IMR-90 (cell line): ENCODE measurements at regions not wholly inside any gene's neighbourhood (a gene's known extent, or its start where the extent isn't known, plus 50 kb on each side); places are given as distances from the start of the nearest gene placed in this dataset.

Experiments used
- ATAC-seq: fragments of 200-7000 bp; cut with Tn5 transposase; 2 replicates; pipeline ENCODE4 v1.9.1; 2020; ENCODE audit warnings: low read depth, mild to moderate bottlenecking, moderate library complexity
- BruUV-seq: library from RNA; stranded (reverse); fragments of 400-500 nt; replicated peaks from 2 replicates; lab custom pipeline; 2021; lab: Mats Ljungman, UMichigan
- CTCF ChIA-PET: fragments of 300-600 bp; formaldehyde crosslinking; extraction: SDS; loops from one replicate; lab custom pipeline; 2021; ENCODE audit warnings: antibody characterized with exemption; lab: Yijun Ruan, JAX
- POLR2A ChIA-PET: fragments of 300-600 bp; sonication (Branson Sonifier 250); formaldehyde crosslinking; loops from one replicate; lab custom pipeline; 2022; ENCODE audit warnings: antibody characterized with exemption; ENCODE audit not compliant: unreplicated experiment; lab: Charles Lee
- DNase-seq: peaks from one replicate; pipeline ENCODE4 v3.0.0; 2013
- H2AFZ ChIP-seq: replicated peaks from 2 replicates; pipeline ENCODE3; 2013; ENCODE audit warnings: low read length, mild to moderate bottlenecking; ENCODE audit not compliant: poor library complexity
- H2AK5ac ChIP-seq: 2 replicates; pipeline ENCODE4 v1.6.1; 2013; ENCODE audit warnings: low read depth, low read length, inconsistent platforms
- H2AK9ac ChIP-seq: replicated peaks from 2 replicates; pipeline ENCODE3; 2013; ENCODE audit warnings: mild to moderate bottlenecking, low read depth, low read length, moderate library complexity; ENCODE audit not compliant: poor library complexity
- H2BK120ac ChIP-seq: 2 replicates; pipeline ENCODE4 v1.6.1; 2013; ENCODE audit warnings: low read depth, low read length, inconsistent platforms
- H2BK15ac ChIP-seq: 3 replicates; pipeline ENCODE4 v1.6.1; 2013; ENCODE audit warnings: low read depth, low read length, inconsistent platforms
- H2BK20ac ChIP-seq: 2 replicates; pipeline ENCODE4 v1.6.1; 2013; ENCODE audit warnings: low read depth, mild to moderate bottlenecking, inconsistent platforms, low read length, moderate library complexity
- H2BK5ac ChIP-seq: 2 replicates; pipeline ENCODE4 v1.6.1; 2013; ENCODE audit warnings: mild to moderate bottlenecking, low read depth, low read length, inconsistent platforms; ENCODE audit not compliant: poor library complexity, severe bottlenecking
- H3K14ac ChIP-seq: replicated peaks from 2 replicates; pipeline ENCODE4 v1.6.1; 2013; ENCODE audit warnings: low read depth, low read length, inconsistent platforms
- H3K18ac ChIP-seq: 2 replicates; pipeline ENCODE4 v1.6.1; 2013; ENCODE audit warnings: low read depth, low read length, control low read depth
- H3K23ac ChIP-seq: 2 replicates; pipeline ENCODE4 v1.6.1; 2013; ENCODE audit warnings: low read depth, low read length, inconsistent platforms
- H3K27ac ChIP-seq: 2 replicates; pipeline ENCODE4 v1.5.1; 2013; ENCODE audit warnings: mild to moderate bottlenecking, control low read depth, low read length; ENCODE audit not compliant: insufficient read depth
- H3K27me3 ChIP-seq: 2 replicates; pipeline ENCODE4 v1.6.1; 2013; ENCODE audit warnings: low read length; ENCODE audit not compliant: control insufficient read depth, insufficient read depth
- H3K36me3 ChIP-seq: 2 replicates; pipeline ENCODE4 v1.6.1; 2013; ENCODE audit warnings: low read length, mixed read lengths; ENCODE audit not compliant: control insufficient read depth, insufficient read depth
- H3K4ac ChIP-seq: 2 replicates; pipeline ENCODE4 v1.6.1; 2013; ENCODE audit warnings: low read depth, low read length, inconsistent platforms
- H3K4me1 ChIP-seq: 2 replicates; pipeline ENCODE4 v1.6.1; 2013; ENCODE audit warnings: low read length, mixed read lengths; ENCODE audit not compliant: control insufficient read depth, insufficient read depth
- H3K4me2 ChIP-seq: 2 replicates; pipeline ENCODE4 v1.6.1; 2013; ENCODE audit warnings: low read depth, mild to moderate bottlenecking, control low read depth, low read length, moderate library complexity
- H3K4me3 ChIP-seq: 2 replicates; pipeline ENCODE4 v1.5.1; 2013; ENCODE audit warnings: low read depth, mild to moderate bottlenecking, control low read depth, low read length, moderate library complexity; ENCODE audit not compliant: insufficient read depth
- H3K56ac ChIP-seq: 2 replicates; pipeline ENCODE4 v1.6.1; 2013; ENCODE audit warnings: low read length, inconsistent platforms; ENCODE audit not compliant: insufficient read depth; ENCODE audit errors: extremely low read depth
- H3K79me1 ChIP-seq, 2 experiments: 2 replicates each; pipeline ENCODE4 v1.6.1; 2013; ENCODE audit warnings: low read length in 2 of 2, inconsistent platforms in 1 of 2, low read depth in 1 of 2
- H3K9ac ChIP-seq: 2 replicates; pipeline ENCODE4 v1.6.1; 2013; ENCODE audit warnings: low read depth, low read length, control low read depth
- H3K9me1 ChIP-seq: 2 replicates; pipeline ENCODE4 v1.6.1; 2013; ENCODE audit warnings: low read length, inconsistent platforms; ENCODE audit not compliant: insufficient read depth
- H3K9me3 ChIP-seq: 2 replicates; pipeline ENCODE4 v1.6.1; 2013; ENCODE audit warnings: low read length; ENCODE audit not compliant: control insufficient read depth, insufficient read depth
- H4K20me1 ChIP-seq: 2 replicates; pipeline ENCODE4 v1.6.1; 2013; ENCODE audit warnings: low read length, inconsistent platforms; ENCODE audit not compliant: insufficient read depth
- H4K5ac ChIP-seq: 2 replicates; pipeline ENCODE4 v1.6.1; 2013; ENCODE audit warnings: mild to moderate bottlenecking, low read depth, low read length, control low read depth
- H4K8ac ChIP-seq, 2 experiments: 2 replicates each; pipeline ENCODE4 v1.6.1; 2013; ENCODE audit warnings: low read depth in 2 of 2, low read length in 2 of 2, control low read depth in 1 of 2, inconsistent platforms in 1 of 2
- H4K91ac ChIP-seq: 2 replicates; pipeline ENCODE4 v1.6.1; 2013; ENCODE audit warnings: low read depth, low read length, inconsistent platforms; ENCODE audit not compliant: insufficient read depth
- BHLHE40 ChIP-seq: fragments of 150-350 bp; IDR thresholded peaks from 2 replicates; pipeline ENCODE4 v1.6.1; 2016; ENCODE audit warnings: mild to moderate bottlenecking, low read depth, low read length
- CEBPB ChIP-seq: IDR thresholded peaks from 2 replicates; pipeline ENCODE4 v1.6.1; 2012; ENCODE audit warnings: low read depth, low read length, improper control_type of control experiment
- CHD1 ChIP-seq: IDR thresholded peaks from 2 replicates; pipeline ENCODE4 v1.6.1; 2012; ENCODE audit warnings: low read depth, low read length, improper control_type of control experiment
- FOS ChIP-seq: fragments of 150-350 bp; IDR thresholded peaks from 2 replicates; pipeline ENCODE4 v1.6.1; 2016; ENCODE audit warnings: low read depth, low read length
- MAFK ChIP-seq: IDR thresholded peaks from 2 replicates; pipeline ENCODE4 v1.6.1; 2012; ENCODE audit warnings: low read depth, low read length, improper control_type of control experiment
- MAZ ChIP-seq: IDR thresholded peaks from 2 replicates; pipeline ENCODE4 v1.6.1; 2012; ENCODE audit warnings: low read depth, mild to moderate bottlenecking, low read length, improper control_type of control experiment, moderate library complexity, borderline replicate concordance
- MXI1 ChIP-seq: IDR thresholded peaks from 2 replicates; pipeline ENCODE4 v1.6.1; 2012; ENCODE audit warnings: low read depth, mild to moderate bottlenecking, low read length, moderate library complexity, borderline replicate concordance
- RCOR1 ChIP-seq: IDR thresholded peaks from 2 replicates; pipeline ENCODE4 v1.6.1; 2012; ENCODE audit warnings: mild to moderate bottlenecking, low read length, improper control_type of control experiment; ENCODE audit not compliant: insufficient replicate concordance
- SMC3 ChIP-seq: fragments of 150-350 bp; IDR thresholded peaks from 2 replicates; pipeline ENCODE4 v1.6.1; 2016; ENCODE audit warnings: low read depth, mild to moderate bottlenecking, antibody characterized with exemption, low read length, moderate library complexity
- WGBS, 2 experiments: methylation state at CpG; one replicate each; pipeline versions ENCODE4 v1.1.5 to v1.1.7; 2013; ENCODE audit warnings: missing lambda C conversion rate in 2 of 2; ENCODE audit not compliant: insufficient read length in 1 of 2; ENCODE audit errors: extremely low coverage in 2 of 2; 5-methylcytosine and 5-hydroxymethylcytosine counted together
- dilution Hi-C: fragments of 300-500 bp; cut with HindIII; formaldehyde crosslinking; loops from one replicate; pipeline ENCODE4 v1.14.3; 2018; ENCODE audit warnings: low sequenced_read_pairs; ENCODE audit not compliant: unreplicated experiment
- in situ Hi-C: fragments of 300-500 bp; cut with MboI; formaldehyde crosslinking; loops from 3 replicates; pipeline ENCODE4 v1.14.3; 2019; ENCODE audit warnings: low sequenced_read_pairs, inconsistent platforms, mixed read lengths
- intact Hi-C: fragments of 100-400 bp; cut with micrococcal nuclease; formaldehyde crosslinking; loops from 2 replicates; pipeline ENCODE4 v1.10.0; 2022
- TF ChIP-seq, protein P1 (sequence below): fragments of 150-350 bp; IDR thresholded peaks from 2 replicates; pipeline ENCODE4 v1.6.1; 2017; ENCODE audit warnings: mild to moderate bottlenecking, antibody characterized with exemption, low read length, low read depth

- Histone ChIP-seq H3K4me1 (peaks cover 5% of the 10 kb centered on the region), H4K20me1 (no peaks in the 10 kb centered on the region), H3K18ac (no peak overlapping the region), H4K5ac (no peak overlapping the region), H3K36me3 (no peaks in the 10 kb centered on the region), H2BK5ac (no peak overlapping the region), H3K79me1 (no peaks in the 10 kb centered on the region), H3K9me3 (no peaks in the 10 kb centered on the region), H3K9me1 (no peaks in the 10 kb centered on the region), H2BK120ac (0 out of 2 replicates have a peak overlapping the region, but pooled peaks have one; percentile 19), H3K14ac (no peak overlapping the region), H4K8ac (0 out of 4 replicates have a peak overlapping the region, but pooled peaks of 1 of the 2 experiments have one; percentile 16), H2AK9ac (no peak overlapping the region), H3K4me3 (no peak overlapping the region), H3K9ac (no peak overlapping the region), H3K4ac (no peak overlapping the region), H2AK5ac (peak overlapping the region; percentile 20), H3K4me2 (no peak overlapping the region), H2AFZ (peak overlapping the region; percentile 34), H3K27ac (no peak overlapping the region), H2BK15ac (peak overlapping the region; percentile 84; the same call in 1 of the 3 replicates), H3K23ac (no peak overlapping the region), H3K56ac (no peak overlapping the region), H2BK20ac (no peak overlapping the region), H3K27me3 (no peaks in the 10 kb centered on the region), H4K91ac (no peak overlapping the region; the same call in 1 of the 2 replicates)
- WGBS, 2 experiments: 100% methylated on average over 5 of the region's 7 CpGs; no CpG with 5 or more reads in 1 of the 2 experiments
- DNase-seq: peak; percentile 2
- dilution Hi-C loops (no loop called here), intact Hi-C loops (no loop called here), in situ Hi-C loops (no loop called here)
- ATAC-seq: no peak
- ChIA-PET CTCF (interaction anchor here (0.7 to 1.0 kb wide), 2 partner anchors 11 to 45 kb away, joined by 3 to 5 read pairs; no protein-coding TSS in a partner anchor), POLR2A (no interaction called here)
- TF ChIP-seq BHLHE40: no peak
- TF ChIP-seq, protein P1, sequence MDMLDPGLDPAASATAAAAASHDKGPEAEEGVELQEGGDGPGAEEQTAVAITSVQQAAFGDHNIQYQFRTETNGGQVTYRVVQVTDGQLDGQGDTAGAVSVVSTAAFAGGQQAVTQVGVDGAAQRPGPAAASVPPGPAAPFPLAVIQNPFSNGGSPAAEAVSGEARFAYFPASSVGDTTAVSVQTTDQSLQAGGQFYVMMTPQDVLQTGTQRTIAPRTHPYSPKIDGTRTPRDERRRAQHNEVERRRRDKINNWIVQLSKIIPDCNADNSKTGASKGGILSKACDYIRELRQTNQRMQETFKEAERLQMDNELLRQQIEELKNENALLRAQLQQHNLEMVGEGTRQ: no peak
- no peak for TF ChIP-seq MXI1
- no peak for TF ChIP-seq CHD1
- TF ChIP-seq FOS: no peak
- TF ChIP-seq MAZ: no peak
- TF ChIP-seq MAFK: no peak
- no peak for TF ChIP-seq RCOR1
- TF ChIP-seq SMC3: no peak
- no peak for TF ChIP-seq CEBPB
- no TSS peak for BruUV-seq
These were observed 863.2 kb upstream of the GOT2 start for GRCh38 chr16:59597269-59597668.
